ENCODE measurements at regions not wholly inside any gene's neighbourhood (a gene's known extent, or its start where the extent isn't known, plus 50 kb on each side); places are given as distances from the start of the nearest gene placed in this dataset.

DNA sequence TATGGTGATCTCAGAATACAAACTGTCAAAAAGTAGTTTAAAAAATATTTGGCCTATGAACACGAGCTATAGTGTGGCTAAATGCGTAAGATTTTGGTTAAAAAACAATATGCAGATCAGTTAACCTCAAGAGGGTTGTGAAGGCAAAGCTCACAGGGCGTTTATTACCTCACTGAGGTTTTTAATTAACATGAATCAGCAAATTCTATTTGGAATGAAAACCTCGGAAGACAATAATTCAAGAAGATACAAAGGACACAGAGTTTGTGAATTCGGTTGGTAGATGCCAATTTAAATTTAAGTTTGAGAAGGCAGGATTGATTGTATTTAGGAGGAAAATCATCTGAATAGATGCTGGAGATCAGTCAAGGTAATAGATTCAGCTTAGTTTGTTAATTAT lies 1434.6 kb downstream of the C4orf33 start:
- H3K27ac ChIP-seq (ENCODE audit: low read depth in 2 of 2, low read length in 2 of 2), result no peak overlapping the region
- no peak overlapping the region for H3K4me3 ChIP-seq (ENCODE audit: low read length in 3 of 3)
- no peak for TF ChIP-seq CTCF (IDR thresholded peaks at IDR 0.05; ENCODE audit: borderline replicate concordance, extremely low read depth, insufficient read depth)
- no peaks in the 10 kb centered on the region for H3K36me3 ChIP-seq (ENCODE audit: control insufficient read depth in 2 of 3, insufficient read depth in 3 of 3, low read length in 3 of 3)
- H3K4me1 ChIP-seq (ENCODE audit: control insufficient read depth in 2 of 3, insufficient read depth in 2 of 3, low read depth in 1 of 3, low read length in 3 of 3), result no peaks in the 10 kb centered on the region
- H3K9ac ChIP-seq (ENCODE audit: low read length in 3 of 3), result no peak overlapping the region
- no peaks in the 10 kb centered on the region for H3K27me3 ChIP-seq (ENCODE audit: control insufficient read depth, insufficient read depth, low read length)
- intact Hi-C loops (cut with DNase I), result no loop called here
- FAIRE-seq (no peak), DNase-seq (no peak)
- H3K9me3 ChIP-seq (ENCODE audit: control insufficient read depth in 2 of 3, insufficient read depth in 1 of 3, low read length in 3 of 3), result no peaks in the 10 kb centered on the region

- Histone ChIP-seq H3K36me3 (ENCODE audit: control insufficient read depth in 2 of 3, insufficient read depth in 3 of 3, low read length in 3 of 3) (no peaks in the 10 kb centered on the region), H3K27ac (ENCODE audit: low read depth in 2 of 2, low read length in 2 of 2) (no peak overlapping the region), H3K4me3 (ENCODE audit: low read length in 3 of 3) (no peak overlapping the region), H3K9me3 (ENCODE audit: control insufficient read depth in 2 of 3, insufficient read depth in 1 of 3, low read length in 3 of 3) (no peaks in the 10 kb centered on the region), H3K27me3 (ENCODE audit: control insufficient read depth, insufficient read depth, low read length) (no peaks in the 10 kb centered on the region), H3K4me1 (ENCODE audit: control insufficient read depth in 2 of 3, insufficient read depth in 2 of 3, low read depth in 1 of 3, low read length in 3 of 3) (no peaks in the 10 kb centered on the region), H3K9ac (ENCODE audit: low read length in 3 of 3) (no peak overlapping the region)
- TF ChIP-seq CTCF (IDR thresholded peaks at IDR 0.05; ENCODE audit: borderline replicate concordance, extremely low read depth, insufficient read depth), result no peak
- no peak for FAIRE-seq
- no peak for DNase-seq
- intact Hi-C loops (cut with DNase I), result no loop called here
Observed at GRCh38 chr4:130534651-130535050, 1438.7 kb downstream of the C4orf33 start.

GRCh38 chr4:130542953-130543352 lies 1447.0 kb downstream of the C4orf33 start:
- Histone ChIP-seq H3K9ac (ENCODE audit: low read length in 3 of 3) (no peak overlapping the region), H3K36me3 (ENCODE audit: control insufficient read depth in 2 of 3, insufficient read depth in 3 of 3, low read length in 3 of 3) (no peaks in the 10 kb centered on the region), H3K4me3 (ENCODE audit: low read length in 3 of 3) (no peak overlapping the region), H3K27ac (ENCODE audit: low read depth in 2 of 2, low read length in 2 of 2) (no peak overlapping the region), H3K4me1 (ENCODE audit: control insufficient read depth in 2 of 3, insufficient read depth in 2 of 3, low read depth in 1 of 3, low read length in 3 of 3) (no peaks in the 10 kb centered on the region), H3K27me3 (ENCODE audit: control insufficient read depth, insufficient read depth, low read length) (no peaks in the 10 kb centered on the region), H3K9me3 (ENCODE audit: control insufficient read depth in 2 of 3, insufficient read depth in 1 of 3, low read length in 3 of 3) (no peaks in the 10 kb centered on the region)
- TF ChIP-seq CTCF (IDR thresholded peaks at IDR 0.05; ENCODE audit: borderline replicate concordance, extremely low read depth, insufficient read depth), result no peak
- intact Hi-C loops (cut with DNase I), result no loop called here
- no peak for DNase-seq
- FAIRE-seq, result no peak

GRCh38 chr4:130545171-130545570 lies 1449.2 kb downstream of the C4orf33 start:
- no peak for TF ChIP-seq CTCF (IDR thresholded peaks at IDR 0.05; ENCODE audit: borderline replicate concordance, extremely low read depth, insufficient read depth)
- intact Hi-C loops (cut with DNase I), result no loop called here
- DNase-seq, result no peak
- Histone ChIP-seq H3K9me3 (ENCODE audit: control insufficient read depth in 2 of 3, insufficient read depth in 1 of 3, low read length in 3 of 3) (no peaks in the 10 kb centered on the region), H3K4me3 (ENCODE audit: low read length in 3 of 3) (no peak overlapping the region), H3K27me3 (ENCODE audit: control insufficient read depth, insufficient read depth, low read length) (no peaks in the 10 kb centered on the region), H3K36me3 (ENCODE audit: control insufficient read depth in 2 of 3, insufficient read depth in 3 of 3, low read length in 3 of 3) (no peaks in the 10 kb centered on the region), H3K4me1 (ENCODE audit: control insufficient read depth in 2 of 3, insufficient read depth in 2 of 3, low read depth in 1 of 3, low read length in 3 of 3) (no peaks in the 10 kb centered on the region), H3K27ac (ENCODE audit: low read depth in 2 of 2, low read length in 2 of 2) (no peak overlapping the region), H3K9ac (ENCODE audit: low read length in 3 of 3) (no peak overlapping the region)
- no peak for FAIRE-seq

Measured in kidney (tissue), 13 donors.